Prostate gland (tissue), 2 donors: ENCODE measurements at regions not wholly inside any gene's neighbourhood (a gene's known extent, or its start where the extent isn't known, plus 50 kb on each side); places are given as distances from the start of the nearest gene placed in this dataset.

Source experiments
- CTCF ChIP-seq, 4 experiments: fragments of 200-600 bp in 2 of 4; fragments of 450-650 bp in 2 of 4; sonication (generic) in 2 of 4; IDR thresholded peaks; 1 replicate in 3 of 4; 2 replicates in 1 of 4; pipeline ENCODE4 v1.5.1; 2016 to 2019; ENCODE audit warnings: antibody characterized with exemption in 4 of 4, mild to moderate bottlenecking in 2 of 4, moderate library complexity in 2 of 4
- POLR2AphosphoS5 ChIP-seq: sonication (generic); formaldehyde crosslinking; IDR thresholded peaks from one replicate; pipeline ENCODE4 v1.6.1; 2017; ENCODE audit warnings: antibody characterized with exemption

- TF ChIP-seq CTCF (IDR thresholded peaks at IDR 0.05) = no peak
- TF ChIP-seq POLR2AphosphoS5 = no peak
Measured at GRCh38 chr5:123273095-123273494, 150.1 kb downstream of the CEP120 start.
